IPS DF 4.7 (cell line): ENCODE measurements at regions not wholly inside any gene's neighbourhood (a gene's known extent, or its start where the extent isn't known, plus 50 kb on each side); places are given as distances from the start of the nearest gene placed in this dataset.

Experiments
- DNase-seq: peaks from one replicate; pipeline ENCODE4 v3.0.0-alpha.2; 2013; ENCODE audit warnings: low spot score; ENCODE audit errors: extremely low read depth

- no peak for DNase-seq
Observed at GRCh38 chr7:159263430-159263829, 118.8 kb upstream of the VIPR2 start.

- no peak for DNase-seq
Observed at GRCh38 chr7:159253657-159254056, 109.0 kb upstream of the VIPR2 start.

DNA sequence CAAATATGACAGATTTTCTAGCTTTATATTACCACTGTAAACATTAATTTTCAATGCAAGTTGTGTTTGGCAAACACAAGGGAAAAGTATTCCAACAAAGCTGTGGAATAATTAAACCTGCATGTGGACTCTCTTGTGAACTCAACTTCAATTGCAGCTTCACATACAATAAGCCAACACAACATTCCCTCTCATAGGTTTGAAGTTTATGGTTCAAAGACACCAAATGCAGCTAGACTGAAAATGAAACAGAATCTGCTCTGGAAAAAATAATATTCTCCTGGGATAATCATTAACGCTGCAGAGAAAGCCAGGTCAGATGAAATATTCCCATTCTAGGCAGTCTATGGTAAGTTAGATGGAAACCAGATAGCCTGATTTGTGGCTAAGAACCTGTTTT is 105.8 kb upstream of the VIPR2 start:
- DNase-seq = no peak

DNA sequence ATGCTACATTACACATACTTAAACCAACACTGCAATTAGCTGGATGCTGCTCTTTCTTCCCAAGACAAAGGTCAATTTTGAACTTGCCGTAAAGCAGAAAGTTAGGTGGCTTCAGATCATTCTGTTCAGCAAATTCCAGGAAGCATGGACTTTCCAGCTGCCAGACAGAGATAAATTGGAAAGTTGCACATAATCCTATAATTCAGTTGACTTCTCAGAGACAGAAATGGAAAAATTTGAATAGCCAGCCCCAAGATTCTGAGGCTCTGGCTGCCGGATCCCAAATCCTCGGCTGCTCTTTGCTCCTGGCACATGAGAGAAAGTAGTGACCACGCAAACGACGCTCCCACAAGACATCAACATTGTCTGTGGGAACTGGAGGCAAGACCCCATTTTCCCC is 105.0 kb upstream of the VIPR2 start:
- no peak for DNase-seq

DNA sequence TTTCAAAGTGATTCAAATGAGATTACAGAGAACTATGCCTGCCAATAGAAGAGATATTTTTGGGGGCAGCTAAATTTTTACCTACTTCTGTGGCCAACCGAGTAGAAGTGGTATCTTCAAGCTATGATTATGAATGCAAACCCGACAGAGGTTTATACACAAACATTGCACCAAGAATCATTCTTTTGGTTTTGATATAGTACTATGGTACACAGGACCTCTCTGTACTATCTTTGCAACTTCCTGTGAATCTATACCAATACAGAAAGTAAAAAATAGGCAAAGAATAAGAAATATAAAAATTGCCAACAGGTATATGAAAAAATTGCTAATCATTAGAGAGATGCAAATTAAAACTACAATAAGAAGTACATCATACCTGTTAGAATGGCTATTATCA is 103.2 kb upstream of the VIPR2 start:
- no peak for DNase-seq

GRCh38 chr7:159246702-159247480 is 102.2 kb upstream of the VIPR2 start:
- DNase-seq = no peak

DNA sequence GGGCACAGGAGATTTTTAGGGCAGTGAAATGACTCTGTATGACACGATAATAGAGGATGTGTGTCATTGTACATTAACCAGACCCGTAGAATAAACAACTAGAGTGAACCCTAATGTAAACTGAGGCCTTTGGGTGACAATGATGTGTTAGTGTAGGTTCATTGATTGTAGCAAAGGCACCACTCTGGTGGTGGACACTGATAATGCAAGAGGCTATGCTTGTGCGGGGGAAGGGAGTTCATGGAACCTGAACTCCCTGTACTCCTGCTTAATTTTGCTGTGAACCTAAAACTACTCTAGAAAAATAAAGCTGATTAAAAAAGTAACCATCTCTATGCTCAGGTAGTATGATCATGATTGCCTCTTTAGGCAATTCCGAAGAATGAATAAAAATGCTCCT is 96.3 kb upstream of the VIPR2 start:
- DNase-seq = no peak

GRCh38 chr7:159239028-159239427 is 94.4 kb upstream of the VIPR2 start:
- no peak for DNase-seq

DNA sequence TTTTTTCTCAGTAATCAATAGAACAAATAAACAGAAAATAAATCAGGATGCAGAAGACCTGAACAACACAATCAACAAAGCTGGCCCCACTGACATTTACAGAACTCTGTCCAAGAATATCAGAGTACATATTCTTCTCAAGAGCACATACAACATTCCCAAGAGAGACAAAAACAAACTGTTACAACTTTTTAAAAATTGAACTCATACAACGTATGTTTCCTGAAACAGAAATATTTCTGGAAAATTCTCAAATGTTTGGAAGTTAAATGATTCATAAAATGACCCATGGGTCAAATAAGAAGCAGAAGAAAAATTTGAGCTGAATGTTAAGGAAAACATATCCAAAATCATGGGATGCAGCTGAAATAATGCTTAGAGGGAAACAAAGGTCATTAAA is 93.9 kb upstream of the VIPR2 start:
- no peak for DNase-seq

GRCh38 chr7:159237022-159237653 is 92.5 kb upstream of the VIPR2 start:
- DNase-seq = no peak

DNA sequence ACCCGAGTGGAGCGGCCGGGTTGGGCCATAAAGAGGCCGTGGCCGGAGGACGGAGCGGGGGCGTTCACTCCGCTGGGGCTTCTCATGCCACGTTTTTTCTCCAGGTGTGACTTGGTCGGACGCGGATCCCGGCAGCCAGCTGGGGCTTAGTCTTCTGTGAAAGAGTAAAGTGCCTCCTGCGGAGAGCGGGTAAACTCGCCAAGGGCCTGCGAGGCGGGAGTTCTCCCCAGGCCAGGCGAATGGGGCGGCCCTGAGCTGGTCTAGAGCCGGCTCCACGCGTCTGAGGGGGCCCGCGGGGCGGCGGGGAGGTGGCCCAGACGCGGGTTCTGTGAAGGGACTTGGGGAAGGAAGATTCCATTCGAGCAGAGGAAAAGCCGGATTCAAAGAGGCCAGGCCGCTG is 86.3 kb upstream of the VIPR2 start:
- DNase-seq = no peak

GRCh38 chr7:159229683-159230475 is 85.2 kb upstream of the VIPR2 start:
- no peak for DNase-seq

DNA sequence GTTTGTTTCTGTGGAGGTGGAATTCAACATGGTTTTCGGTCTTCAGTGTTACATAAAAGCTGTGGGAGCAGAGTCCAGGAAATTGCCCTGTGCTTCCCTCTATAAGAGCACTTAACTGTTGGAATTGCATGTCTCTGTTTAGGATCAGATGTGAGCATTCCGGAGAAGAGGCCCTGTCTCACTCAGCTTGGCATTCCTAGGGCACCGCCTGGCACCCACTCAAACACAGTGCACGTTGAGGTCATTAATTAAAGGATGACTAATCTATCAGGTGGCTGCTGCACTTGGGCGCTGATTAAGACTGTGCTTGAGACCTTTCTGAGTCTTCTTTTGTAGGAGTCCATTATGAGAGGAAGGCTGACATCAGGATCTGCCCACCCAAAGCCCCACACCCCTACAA is 82.8 kb upstream of the VIPR2 start:
- DNase-seq = no peak

GRCh38 chr7:159226011-159226702 is 81.5 kb upstream of the VIPR2 start:
- no peak for DNase-seq

DNA sequence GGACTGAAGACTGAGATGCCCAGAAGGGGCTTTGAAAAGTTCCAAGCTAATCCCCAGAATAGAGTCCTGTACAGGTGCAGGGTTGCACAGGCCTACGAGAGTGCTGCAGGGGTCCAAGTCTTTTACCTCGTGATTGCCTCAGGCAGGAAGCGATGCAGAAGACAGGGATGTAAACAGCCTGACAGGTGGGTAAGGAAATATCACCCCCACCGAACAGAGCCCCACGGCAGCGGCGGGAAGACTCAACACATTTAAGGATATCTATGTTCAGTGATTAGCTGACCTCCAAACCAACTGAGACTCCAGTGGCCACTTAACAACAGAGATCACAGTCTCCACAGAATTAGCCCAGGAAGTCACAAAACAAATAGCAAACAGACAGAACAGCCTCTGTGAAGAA is 73.9 kb upstream of the VIPR2 start:
- DNase-seq = no peak

DNA sequence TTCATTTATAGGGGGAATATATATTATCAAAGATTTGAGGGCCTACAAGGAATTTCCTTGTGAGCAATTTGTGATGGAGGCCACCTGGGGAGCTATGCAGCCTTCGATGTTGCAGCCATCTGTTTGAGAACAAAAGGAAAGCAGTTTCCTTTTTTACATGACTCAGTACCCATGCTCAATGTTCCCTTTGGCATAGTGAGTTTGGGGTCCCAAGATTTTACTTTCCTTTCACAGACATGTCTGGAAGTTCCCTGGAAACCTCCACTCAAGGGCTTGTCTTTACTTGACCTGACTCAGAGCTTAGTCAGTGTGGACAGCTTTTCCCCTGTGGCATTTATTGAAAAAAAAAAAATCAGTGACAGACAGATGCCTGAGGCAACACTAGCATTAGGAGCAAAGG is 73.5 kb upstream of the VIPR2 start:
- no peak for DNase-seq

DNA sequence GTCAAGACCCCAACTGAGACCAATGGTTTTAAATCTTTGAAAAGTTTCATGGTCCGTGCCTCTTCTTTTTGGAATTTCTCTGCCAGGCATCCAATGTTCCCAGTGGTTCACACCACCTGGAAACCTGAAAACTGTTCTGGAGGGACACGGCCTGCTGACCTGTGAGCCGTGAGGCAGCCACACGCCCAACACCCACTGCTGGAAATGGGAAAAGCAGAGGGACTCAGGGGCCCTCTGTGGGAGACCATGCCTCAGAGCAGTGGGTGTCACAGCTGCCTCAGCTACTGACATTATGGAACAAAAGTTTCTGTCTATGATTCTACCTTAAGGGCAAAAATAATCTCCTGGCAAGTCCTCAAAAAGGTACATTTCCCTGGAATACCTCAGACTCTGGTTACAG is 70.4 kb upstream of the VIPR2 start:
- no peak for DNase-seq

GRCh38 chr7:159213253-159213652 is 68.6 kb upstream of the VIPR2 start:
- no peak for DNase-seq

GRCh38 chr7:159212226-159212625 is 67.6 kb upstream of the VIPR2 start:
- DNase-seq = no peak

- DNase-seq = no peak
Observed at GRCh38 chr7:159211540-159212182, 67.0 kb upstream of the VIPR2 start.

DNA sequence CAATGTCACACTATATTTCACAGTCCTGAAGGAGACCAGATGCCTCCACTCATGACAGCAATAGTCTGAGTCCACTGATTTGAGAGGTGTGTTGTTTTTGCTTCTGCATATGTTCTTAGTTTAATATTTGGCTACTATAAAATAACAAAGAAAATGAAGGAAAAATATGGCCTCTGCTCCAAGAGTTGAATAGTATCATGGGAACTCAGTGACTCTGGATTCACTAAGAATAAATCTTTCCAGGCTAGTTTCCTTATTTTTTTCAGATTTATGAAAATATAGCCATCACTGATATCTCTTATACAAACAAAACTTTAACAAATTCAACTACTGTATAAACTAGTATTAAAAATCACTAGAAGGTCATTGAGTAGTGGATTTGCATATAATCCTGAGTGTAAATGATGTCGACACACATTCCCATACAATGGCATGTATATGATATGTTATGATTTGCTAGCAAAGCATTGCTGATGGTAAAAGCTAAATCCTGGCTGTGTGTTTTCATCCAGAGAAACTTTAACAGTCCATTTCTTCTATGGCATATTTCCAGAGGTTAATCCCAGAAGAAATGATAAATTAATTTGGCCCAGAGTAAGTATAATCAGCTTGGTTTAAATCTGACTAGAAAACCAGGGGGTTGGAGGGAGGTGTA is 66.0 kb upstream of the VIPR2 start:
- no peak for DNase-seq
